ENCODE measurements at regions not wholly inside any gene's neighbourhood (a gene's known extent, or its start where the extent isn't known, plus 50 kb on each side); places are given as distances from the start of the nearest gene placed in this dataset.

- peaks cover 5% of the 10 kb centered on the region; the same call in 1 of the 2 replicates for H3K9me3 ChIP-seq
- intact Hi-C loops (cut with micrococcal nuclease; ENCODE audit: unreplicated experiment), result no loop called here
- H3K27me3 ChIP-seq (replicated peaks; ENCODE audit: control insufficient read depth, insufficient read depth, low read length), result no peaks in the 10 kb centered on the region
- DNase-seq, result no peak
- no peak overlapping the region for H3K4me3 ChIP-seq (ENCODE audit: low read depth, low read length)
- H3K4me1 ChIP-seq, result no peaks in the 10 kb centered on the region
- Mint-ChIP-seq H3K27me3 (ENCODE audit: insufficient read depth, unreplicated experiment) (no peaks in the 10 kb centered on the region), H3K36me3 (ENCODE audit: insufficient read depth, unreplicated experiment) (no peaks in the 10 kb centered on the region), H3K4me3 (ENCODE audit: unreplicated experiment) (no peak overlapping the region), H3K4me1 (ENCODE audit: low read depth, unreplicated experiment) (no peaks in the 10 kb centered on the region), H3K27ac (ENCODE audit: unreplicated experiment) (no peak overlapping the region), H3K9me3 (ENCODE audit: unreplicated experiment) (no peaks in the 10 kb centered on the region)
- no peak for TF ChIP-seq CTCF (IDR thresholded peaks at IDR 0.05; ENCODE audit: insufficient read depth in 1 of 2, low read depth in 1 of 2, low read length in 1 of 2, severe bottlenecking in 1 of 2, unreplicated experiment in 1 of 2)
- ChIA-PET CTCF (no interaction called here), POLR2A (no interaction called here)
- no peaks in the 10 kb centered on the region for H3K36me3 ChIP-seq (ENCODE audit: control insufficient read depth, insufficient read depth, low read length)
- BruUV-seq (replicated peaks), result no TSS peak
These were observed 177.3 kb downstream of the NFKBIZ start for GRCh38 chr3:102026656-102027055.

GRCh38 chr3:102030661-102031060 lies 181.3 kb downstream of the NFKBIZ start:
- no TSS peak for BruUV-seq (replicated peaks)
- Mint-ChIP-seq H3K27me3 (ENCODE audit: insufficient read depth, unreplicated experiment) (no peaks in the 10 kb centered on the region), H3K9me3 (ENCODE audit: unreplicated experiment) (no peaks in the 10 kb centered on the region), H3K4me1 (ENCODE audit: low read depth, unreplicated experiment) (no peaks in the 10 kb centered on the region), H3K4me3 (ENCODE audit: unreplicated experiment) (no peak overlapping the region), H3K36me3 (ENCODE audit: insufficient read depth, unreplicated experiment) (no peaks in the 10 kb centered on the region), H3K27ac (ENCODE audit: unreplicated experiment) (no peak overlapping the region)
- H3K4me1 ChIP-seq, result no peaks in the 10 kb centered on the region
- no peak for TF ChIP-seq CTCF (IDR thresholded peaks at IDR 0.05; ENCODE audit: insufficient read depth in 1 of 2, low read depth in 1 of 2, low read length in 1 of 2, severe bottlenecking in 1 of 2, unreplicated experiment in 1 of 2)
- H3K36me3 ChIP-seq (ENCODE audit: control insufficient read depth, insufficient read depth, low read length), result no peaks in the 10 kb centered on the region
- no peaks in the 10 kb centered on the region for H3K27me3 ChIP-seq (replicated peaks; ENCODE audit: control insufficient read depth, insufficient read depth, low read length)
- H3K9me3 ChIP-seq, result peaks cover 5% of the 10 kb centered on the region; the same call in 1 of the 2 replicates
- ChIA-PET CTCF (no interaction called here), POLR2A (no interaction called here)
- H3K4me3 ChIP-seq (ENCODE audit: low read depth, low read length), result no peak overlapping the region
- DNase-seq, result no peak
- intact Hi-C loops (cut with micrococcal nuclease; ENCODE audit: unreplicated experiment), result no loop called here

- Histone ChIP-seq H3K9me3 (peaks cover 5% of the 10 kb centered on the region; the same call in 1 of the 2 replicates), H3K36me3 (ENCODE audit: control insufficient read depth, insufficient read depth, low read length) (no peaks in the 10 kb centered on the region), H3K27me3 (replicated peaks; ENCODE audit: control insufficient read depth, insufficient read depth, low read length) (no peaks in the 10 kb centered on the region), H3K4me3 (ENCODE audit: low read depth, low read length) (no peak overlapping the region), H3K4me1 (no peaks in the 10 kb centered on the region)
- Mint-ChIP-seq H3K9me3 (ENCODE audit: unreplicated experiment) (no peaks in the 10 kb centered on the region), H3K4me1 (ENCODE audit: low read depth, unreplicated experiment) (no peaks in the 10 kb centered on the region), H3K4me3 (ENCODE audit: unreplicated experiment) (no peak overlapping the region), H3K27me3 (ENCODE audit: insufficient read depth, unreplicated experiment) (no peaks in the 10 kb centered on the region), H3K27ac (ENCODE audit: unreplicated experiment) (no peak overlapping the region), H3K36me3 (ENCODE audit: insufficient read depth, unreplicated experiment) (no peaks in the 10 kb centered on the region)
- CTCF ChIA-PET, result no interaction called here
- DNase-seq, result no peak
- no TSS peak for BruUV-seq (replicated peaks)
- POLR2A ChIA-PET, result no interaction called here
- intact Hi-C loops (cut with micrococcal nuclease; ENCODE audit: unreplicated experiment), result no loop called here
- TF ChIP-seq CTCF (IDR thresholded peaks at IDR 0.05; ENCODE audit: insufficient read depth in 1 of 2, low read depth in 1 of 2, low read length in 1 of 2, severe bottlenecking in 1 of 2, unreplicated experiment in 1 of 2), result no peak
These were observed 182.5 kb downstream of the NFKBIZ start for GRCh38 chr3:102031834-102032233.

Measured in Caco-2 (cell line).